NCI-H1105 treated with DMSO at 0.1 percent for 48 hours (cell line): ENCODE measurements at regions not wholly inside any gene's neighbourhood (a gene's known extent, or its start where the extent isn't known, plus 50 kb on each side); places are given as distances from the start of the nearest gene placed in this dataset.
"Not testable (repeated sequence)": the region's sequence is repeated elsewhere in the genome, so short reads cannot be mapped to it uniquely, and the experiment has no call there.

ENCODE experiments used
- DNase-seq: peaks from one replicate; lab custom pipeline; 2025; lab: John Stamatoyannopoulos, UW

GRCh38 chr5:39650008-39650762, 225.4 kb upstream of the DAB2 start:
- DNase-seq, result no peak

DNA sequence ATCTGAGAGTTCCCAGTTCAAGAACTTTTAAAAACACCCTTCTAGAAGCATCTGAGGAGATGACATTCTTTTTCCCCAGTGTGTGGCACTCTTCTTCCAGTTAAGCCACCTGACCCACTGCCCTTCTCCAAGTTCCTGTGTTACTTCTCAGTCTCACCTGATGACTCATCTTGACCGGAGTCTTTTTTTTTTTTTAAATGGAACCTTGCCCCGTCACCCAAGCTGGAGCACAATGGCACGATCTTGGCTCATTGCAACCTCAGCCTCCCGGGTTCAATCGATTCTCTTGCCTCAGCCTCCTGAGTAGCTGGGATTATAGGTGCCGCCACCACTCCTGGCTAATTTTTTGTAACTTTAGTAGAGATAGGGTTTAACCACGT, 224.1 kb upstream of the DAB2 start:
- no peak for DNase-seq

DNA sequence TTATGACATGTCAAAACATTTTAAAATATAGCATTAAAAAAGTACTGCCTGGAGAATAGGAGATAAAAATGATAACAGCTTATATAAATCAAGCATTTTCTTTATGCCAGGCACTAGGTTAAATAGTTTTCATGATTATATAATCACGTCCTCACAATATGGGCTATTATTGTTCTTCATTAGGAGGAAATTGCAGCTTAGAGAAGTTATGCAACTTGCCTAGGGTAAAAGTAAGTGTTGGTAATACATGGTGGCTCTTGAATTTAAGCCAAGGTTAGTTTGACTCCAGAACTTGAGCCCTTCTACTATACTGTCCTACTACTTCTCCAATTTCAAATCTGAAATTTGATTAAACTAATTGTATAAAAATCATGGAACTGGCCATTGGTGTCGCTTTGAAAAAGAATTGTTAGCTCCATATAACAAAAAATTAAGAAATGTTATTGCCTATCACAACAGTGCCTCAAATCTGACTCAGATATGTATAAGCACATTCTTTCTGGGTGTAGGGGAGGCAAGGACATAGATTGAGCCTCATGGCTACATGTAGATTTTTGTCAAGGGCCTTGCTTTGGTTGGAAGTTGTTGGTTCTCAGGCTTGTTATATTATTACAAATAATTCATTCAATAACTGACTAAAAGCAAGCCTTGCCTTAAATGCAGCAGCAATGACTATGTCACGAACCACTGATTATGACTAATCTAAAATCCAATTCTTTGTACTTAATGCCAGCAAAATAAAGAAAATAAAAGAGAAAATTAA, 223.5 kb upstream of the DAB2 start:
- DNase-seq, result no peak

- no peak for DNase-seq
Measured at GRCh38 chr5:39640552-39640951, 215.8 kb upstream of the DAB2 start.

- DNase-seq, result no peak
Measured at GRCh38 chr5:39639618-39640089, 214.9 kb upstream of the DAB2 start.

DNA sequence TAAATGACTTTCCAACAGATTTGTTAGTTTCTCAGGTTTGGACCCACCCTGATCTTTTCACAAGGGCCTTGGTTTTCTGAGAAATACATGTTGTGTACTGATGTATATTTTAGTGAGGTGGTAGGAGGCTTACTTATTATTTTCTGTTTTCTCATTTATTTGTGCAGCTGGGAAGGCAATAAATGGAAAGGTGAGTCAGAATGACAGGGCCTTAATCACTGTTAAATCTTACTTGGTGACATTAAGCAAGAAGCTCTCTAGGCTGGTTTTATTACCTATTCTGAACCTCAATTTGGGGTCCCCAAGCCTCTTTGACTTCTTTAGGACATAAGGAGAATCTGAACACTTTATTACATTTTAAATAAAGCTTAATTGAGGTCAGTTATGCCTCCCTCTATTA, 214.0 kb upstream of the DAB2 start:
- no peak for DNase-seq

GRCh38 chr5:39633057-39633456, 208.3 kb upstream of the DAB2 start:
- DNase-seq, result no peak

- DNase-seq, result no peak
Measured at GRCh38 chr5:39631958-39632357, 207.2 kb upstream of the DAB2 start.

DNA sequence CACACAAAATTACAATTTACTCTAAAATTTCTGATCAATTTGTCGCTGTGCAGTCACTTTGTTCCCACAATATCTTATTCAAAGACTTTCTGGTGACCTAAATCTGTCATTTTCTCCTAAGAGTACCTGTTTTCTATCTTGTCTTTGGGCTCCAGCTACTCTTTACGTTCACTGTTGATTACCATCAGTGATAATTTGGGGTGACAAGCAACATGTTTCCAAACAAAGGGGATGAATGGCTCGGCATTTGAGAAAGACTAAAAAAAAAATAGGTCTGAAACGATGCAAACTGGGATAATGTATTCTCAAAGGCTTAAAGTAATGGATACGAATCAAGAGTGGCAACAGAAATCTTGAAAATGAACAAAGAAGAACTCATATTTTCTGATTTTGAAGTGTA, 205.2 kb upstream of the DAB2 start:
- DNase-seq, result no peak

- DNase-seq, result no peak
Measured at GRCh38 chr5:39628348-39628747, 203.6 kb upstream of the DAB2 start.

GRCh38 chr5:39624890-39625289, 200.1 kb upstream of the DAB2 start:
- DNase-seq, result no peak

- DNase-seq, result no peak
Measured at GRCh38 chr5:39624268-39624886, 199.6 kb upstream of the DAB2 start.

GRCh38 chr5:39623291-39623865, 198.6 kb upstream of the DAB2 start:
- DNase-seq, result no peak

DNA sequence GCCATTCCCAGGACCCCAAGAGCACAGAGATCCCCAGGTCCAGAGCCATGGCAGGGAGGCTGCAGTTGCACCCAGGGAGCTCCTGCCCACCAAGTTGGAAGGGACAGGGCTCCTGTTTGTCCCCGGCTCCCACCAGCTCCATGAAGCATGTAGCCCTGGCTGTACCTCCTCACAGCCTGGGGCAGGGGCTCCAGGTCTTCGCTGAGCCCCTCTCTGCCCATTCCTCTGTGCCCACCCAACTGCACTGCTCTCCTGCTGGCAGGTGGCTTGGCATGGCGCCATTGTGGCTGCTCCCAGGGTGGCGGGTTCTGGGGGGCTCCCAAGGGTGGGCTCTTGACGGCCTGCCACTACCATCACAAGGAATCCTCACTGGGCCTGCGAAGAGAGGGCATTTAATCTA, 197.5 kb upstream of the DAB2 start:
- DNase-seq, result no peak

DNA sequence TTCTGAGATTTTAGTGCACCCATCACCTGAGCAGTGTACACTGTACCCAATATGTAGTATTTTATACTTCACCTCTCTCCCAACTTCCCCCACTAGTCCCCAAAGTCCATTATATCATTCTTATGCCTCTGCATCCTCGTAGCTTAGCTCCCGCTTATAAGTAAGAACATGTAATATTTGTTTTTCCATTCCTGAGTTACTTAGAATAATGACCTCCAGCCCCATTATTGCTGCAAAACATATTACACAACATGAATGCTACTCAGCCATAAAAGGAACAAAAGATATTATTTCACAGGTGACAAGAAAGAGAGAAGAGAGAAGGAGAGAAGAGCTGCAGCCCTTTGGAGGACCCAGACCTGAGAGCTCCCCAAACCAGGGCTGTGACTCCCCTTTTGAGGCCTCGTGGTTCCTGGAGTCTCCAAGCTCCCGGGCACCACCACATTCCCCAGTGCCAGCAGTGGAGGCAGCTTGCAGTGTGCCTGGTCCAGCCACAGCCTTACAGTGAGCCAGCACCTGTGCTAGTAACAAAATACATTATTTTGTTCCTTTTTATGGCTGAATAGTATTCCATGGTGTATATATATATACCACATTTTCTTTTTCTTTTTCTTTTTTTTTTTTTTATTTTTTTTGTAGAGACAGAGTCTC, 194.5 kb upstream of the DAB2 start:
- no peak for DNase-seq

DNA sequence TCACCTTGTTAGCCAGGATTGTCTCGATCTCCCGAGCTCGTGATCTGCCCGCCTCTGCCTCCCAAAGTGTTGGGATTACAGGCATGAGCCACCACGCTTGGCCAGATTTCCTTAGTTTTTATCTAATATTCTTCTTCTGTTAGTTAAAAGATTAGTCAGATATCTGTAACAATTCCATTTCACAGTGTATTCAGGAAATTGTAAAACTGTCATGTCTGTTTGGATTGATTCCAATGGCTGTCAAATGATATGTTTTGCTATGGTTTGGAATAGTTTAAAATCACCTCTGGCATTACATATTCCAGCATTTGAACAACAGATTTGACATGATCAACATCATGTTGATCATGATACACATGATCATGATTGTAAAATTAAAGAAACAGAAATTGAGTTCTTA, 193.6 kb upstream of the DAB2 start:
- DNase-seq, result no peak

- no peak for DNase-seq
Measured at GRCh38 chr5:39616131-39616530, 191.4 kb upstream of the DAB2 start.

DNA sequence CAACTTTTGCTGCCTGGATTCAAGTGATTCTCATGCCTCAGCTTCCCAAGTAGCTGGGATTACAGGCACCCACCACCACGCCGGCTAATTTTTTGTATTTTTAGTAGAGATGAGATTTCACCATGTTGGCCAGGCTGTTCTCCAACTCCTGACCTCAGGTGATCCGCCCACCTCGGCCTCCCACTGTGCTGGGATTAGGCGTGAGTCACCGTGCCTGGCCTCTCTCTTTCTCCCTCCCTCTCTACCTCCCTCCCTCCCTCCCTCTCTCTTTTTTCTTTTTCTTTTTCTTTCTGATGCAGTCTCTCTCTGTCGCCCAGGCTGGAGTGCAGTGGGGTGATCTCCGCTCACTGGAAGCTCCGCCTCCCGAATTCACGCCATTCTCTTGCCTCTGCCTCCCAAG, 186.3 kb upstream of the DAB2 start:
- not testable (repeated sequence) for DNase-seq

DNA sequence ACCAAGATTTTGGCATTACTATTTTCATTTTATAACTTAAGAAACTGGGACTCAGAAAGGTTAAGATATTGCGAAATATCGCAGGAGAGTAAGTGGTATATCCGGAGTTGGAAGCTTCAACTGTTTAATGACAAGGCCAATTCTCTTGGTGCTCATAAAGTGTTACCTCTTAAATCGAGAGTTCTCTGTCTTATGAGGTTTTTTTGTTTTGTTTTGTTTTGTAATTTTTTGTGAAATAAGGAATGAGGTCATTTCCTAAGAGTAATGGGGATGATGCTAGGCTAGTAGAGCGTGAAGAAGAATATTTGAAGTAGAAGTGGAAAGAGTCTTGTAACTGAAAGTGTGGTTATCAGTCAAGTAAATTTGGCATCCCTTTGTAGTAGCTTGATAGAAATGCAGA, 183.2 kb upstream of the DAB2 start:
- no peak for DNase-seq

GRCh38 chr5:39606591-39606990, 181.8 kb upstream of the DAB2 start:
- no peak for DNase-seq

DNA sequence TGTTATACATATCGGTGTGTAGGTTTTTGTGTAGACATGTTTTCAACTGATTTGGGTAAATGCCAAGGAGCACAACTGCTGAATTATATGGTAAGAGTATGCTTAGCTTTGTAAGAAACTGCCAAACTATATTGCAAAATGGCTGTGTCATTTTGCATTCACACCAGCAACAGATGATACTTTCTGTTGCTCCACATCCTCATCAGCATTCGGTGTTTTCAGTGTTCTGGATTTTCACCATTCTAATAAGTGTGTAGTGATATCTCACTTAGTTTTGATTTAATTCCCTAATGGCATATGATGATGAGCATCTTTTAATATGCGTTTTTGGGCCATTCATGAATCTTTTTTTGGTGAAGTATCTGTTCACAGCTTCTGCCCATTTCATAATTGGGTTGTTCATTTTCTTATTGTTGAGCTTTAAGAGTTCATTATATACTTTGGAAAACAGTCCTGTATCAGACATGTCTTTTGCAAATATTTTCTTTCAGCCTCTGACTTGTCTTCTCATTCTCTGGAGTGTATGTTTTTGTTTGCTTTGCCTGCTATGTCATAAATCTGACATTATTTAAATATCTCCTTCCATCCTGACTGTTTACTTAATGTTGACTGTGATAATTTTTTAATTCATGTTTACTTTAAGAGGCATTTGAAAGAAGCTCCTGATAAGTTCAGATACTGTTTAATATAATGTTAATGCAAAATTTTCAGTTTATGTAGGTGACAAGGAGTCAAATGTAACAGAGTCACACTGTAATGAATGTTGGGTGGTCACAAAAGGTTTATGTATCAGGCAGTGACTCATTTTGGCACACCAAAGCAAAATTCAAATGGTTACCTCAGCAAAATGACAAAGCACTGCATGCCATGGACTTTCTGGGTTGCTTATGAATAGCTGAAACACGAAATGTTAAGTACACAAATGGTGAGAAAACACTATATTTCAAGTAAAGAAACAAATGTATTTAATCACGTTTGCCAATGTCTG, 181.1 kb upstream of the DAB2 start:
- no peak for DNase-seq
